Transverse colon (tissue), 3 donors: ENCODE measurements at regions not wholly inside any gene's neighbourhood (a gene's known extent, or its start where the extent isn't known, plus 50 kb on each side); places are given as distances from the start of the nearest gene placed in this dataset.

ENCODE experiments used
- EP300 ChIP-seq: sonication (generic); formaldehyde crosslinking; IDR thresholded peaks from one replicate; pipeline ENCODE4 v1.6.1; 2017; ENCODE audit warnings: antibody characterized with exemption, low read depth
- TF ChIP-seq, protein P1 (sequence below), 5 experiments: fragments of 200-600 bp in 3 of 5; fragments of 450-650 bp in 2 of 5; sonication (generic) in 3 of 5; IDR thresholded peaks; 1 replicate in 2 of 5; 2 replicates in 3 of 5; pipeline ENCODE4 v1.5.1; 2016 to 2017; ENCODE audit warnings: antibody characterized with exemption in 5 of 5, inconsistent platforms in 3 of 5, mild to moderate bottlenecking in 2 of 5, moderate library complexity in 1 of 5

GRCh38 chr12:19031032-19031431 is 98.5 kb upstream of the PLEKHA5 start:
- TF ChIP-seq, protein P1, sequence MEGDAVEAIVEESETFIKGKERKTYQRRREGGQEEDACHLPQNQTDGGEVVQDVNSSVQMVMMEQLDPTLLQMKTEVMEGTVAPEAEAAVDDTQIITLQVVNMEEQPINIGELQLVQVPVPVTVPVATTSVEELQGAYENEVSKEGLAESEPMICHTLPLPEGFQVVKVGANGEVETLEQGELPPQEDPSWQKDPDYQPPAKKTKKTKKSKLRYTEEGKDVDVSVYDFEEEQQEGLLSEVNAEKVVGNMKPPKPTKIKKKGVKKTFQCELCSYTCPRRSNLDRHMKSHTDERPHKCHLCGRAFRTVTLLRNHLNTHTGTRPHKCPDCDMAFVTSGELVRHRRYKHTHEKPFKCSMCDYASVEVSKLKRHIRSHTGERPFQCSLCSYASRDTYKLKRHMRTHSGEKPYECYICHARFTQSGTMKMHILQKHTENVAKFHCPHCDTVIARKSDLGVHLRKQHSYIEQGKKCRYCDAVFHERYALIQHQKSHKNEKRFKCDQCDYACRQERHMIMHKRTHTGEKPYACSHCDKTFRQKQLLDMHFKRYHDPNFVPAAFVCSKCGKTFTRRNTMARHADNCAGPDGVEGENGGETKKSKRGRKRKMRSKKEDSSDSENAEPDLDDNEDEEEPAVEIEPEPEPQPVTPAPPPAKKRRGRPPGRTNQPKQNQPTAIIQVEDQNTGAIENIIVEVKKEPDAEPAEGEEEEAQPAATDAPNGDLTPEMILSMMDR (IDR thresholded peaks at IDR 0.05): no peak
- no peak for TF ChIP-seq EP300
